H9 (cell line): ENCODE measurements at regions not wholly inside any gene's neighbourhood (a gene's known extent, or its start where the extent isn't known, plus 50 kb on each side); places are given as distances from the start of the nearest gene placed in this dataset.

Experiments
- DNase-seq: peaks from one replicate; pipeline ENCODE4 v3.0.0-alpha.2; 2017
- H2AFZ ChIP-seq: one replicate; pipeline ENCODE4 v1.6.1; 2013; ENCODE audit warnings: mild to moderate bottlenecking, low read length, control low read depth, moderate library complexity
- H2AK5ac ChIP-seq: 2 replicates; pipeline ENCODE4 v1.6.1; 2013; ENCODE audit warnings: low read length, control low read depth, mixed read lengths; ENCODE audit not compliant: insufficient read length
- H2BK120ac ChIP-seq: one replicate; pipeline ENCODE4 v1.6.1; 2013; ENCODE audit warnings: low read depth, mild to moderate bottlenecking, low read length, control low read depth, inconsistent platforms; ENCODE audit not compliant: poor library complexity, severe bottlenecking
- H2BK12ac ChIP-seq: 2 replicates; pipeline ENCODE4 v1.6.1; 2013; ENCODE audit warnings: low read length, control low read depth, mixed read lengths, low read depth; ENCODE audit not compliant: insufficient read length
- H2BK15ac ChIP-seq: 2 replicates; pipeline ENCODE4 v1.6.1; 2013; ENCODE audit warnings: low read depth, low read length, control low read depth
- H2BK20ac ChIP-seq: one replicate; pipeline ENCODE4 v1.6.1; 2013; ENCODE audit warnings: low read depth, mild to moderate bottlenecking, low read length, control low read depth, inconsistent platforms; ENCODE audit not compliant: poor library complexity, severe bottlenecking
- H2BK5ac ChIP-seq: 2 replicates; pipeline ENCODE4 v1.6.1; 2013; ENCODE audit warnings: low read length, control low read depth, mixed read lengths; ENCODE audit not compliant: insufficient read length
- H3K14ac ChIP-seq: 2 replicates; pipeline ENCODE4 v1.6.1; 2013; ENCODE audit warnings: low read length, control low read depth; ENCODE audit not compliant: insufficient read depth
- H3K18ac ChIP-seq: 2 replicates; pipeline ENCODE4 v1.6.1; 2013; ENCODE audit warnings: low read depth, mild to moderate bottlenecking, mixed read lengths, low read length, control low read depth; ENCODE audit not compliant: insufficient read length
- H3K23ac ChIP-seq: 2 replicates; pipeline ENCODE4 v1.6.1; 2013; ENCODE audit warnings: low read length, control low read depth, mixed read lengths, low read depth; ENCODE audit not compliant: insufficient read length
- H3K23me2 ChIP-seq: 2 replicates; pipeline ENCODE4 v1.6.1; 2013; ENCODE audit warnings: low read depth, mild to moderate bottlenecking, mixed read lengths, low read length, control low read depth; ENCODE audit not compliant: insufficient read length, poor library complexity, severe bottlenecking
- H3K27ac ChIP-seq: 2 replicates; pipeline ENCODE4 v1.5.1; 2013; ENCODE audit warnings: low read length, control low read depth, mixed read lengths, low read depth; ENCODE audit not compliant: insufficient read length
- H3K27me3 ChIP-seq: 2 replicates; pipeline ENCODE4 v1.6.1; 2013; ENCODE audit warnings: low read length, control low read depth, inconsistent platforms; ENCODE audit not compliant: insufficient read depth
- H3K4ac ChIP-seq: 2 replicates; pipeline ENCODE4 v1.6.1; 2013; ENCODE audit warnings: low read depth, mild to moderate bottlenecking, control low read depth, inconsistent platforms, low read length, moderate library complexity
- H3K4me1 ChIP-seq: 2 replicates; pipeline ENCODE4 v1.6.1; 2013; ENCODE audit warnings: low read length, control low read depth, inconsistent platforms; ENCODE audit not compliant: insufficient read depth
- H3K4me2 ChIP-seq: 2 replicates; pipeline ENCODE4 v1.6.1; 2013; ENCODE audit warnings: low read length, control low read depth, mixed read lengths; ENCODE audit not compliant: insufficient read length, insufficient read depth
- H3K56ac ChIP-seq: 2 replicates; pipeline ENCODE4 v1.6.1; 2013; ENCODE audit warnings: low read depth, mild to moderate bottlenecking, mixed read lengths, low read length, control low read depth; ENCODE audit not compliant: insufficient read length
- H3K79me1 ChIP-seq: 2 replicates; pipeline ENCODE4 v1.6.1; 2013; ENCODE audit warnings: low read depth, mild to moderate bottlenecking, moderate library complexity, low read length, control low read depth, inconsistent platforms; ENCODE audit not compliant: insufficient read depth, poor library complexity, severe bottlenecking
- H3K79me2 ChIP-seq: 2 replicates; pipeline ENCODE4 v1.6.1; 2013; ENCODE audit warnings: low read length, control low read depth, inconsistent platforms; ENCODE audit not compliant: insufficient read depth
- H3K9ac ChIP-seq: 2 replicates; pipeline ENCODE4 v1.6.1; 2013; ENCODE audit warnings: low read length, control low read depth, mixed read lengths; ENCODE audit not compliant: insufficient read length; ENCODE audit errors: extremely low read depth
- H3K9me3 ChIP-seq: one replicate; pipeline ENCODE4 v1.6.1; 2013; ENCODE audit warnings: low read depth, low read length, inconsistent platforms; ENCODE audit not compliant: control insufficient read depth
- H3T11ph ChIP-seq: one replicate; pipeline ENCODE4 v1.6.1; 2013; ENCODE audit warnings: mild to moderate bottlenecking, low read length, control low read depth, inconsistent platforms
- H4K20me1 ChIP-seq: one replicate; pipeline ENCODE4 v1.6.1; 2013; ENCODE audit not compliant: control insufficient read depth, insufficient read length, insufficient read depth
- H4K5ac ChIP-seq: 2 replicates; pipeline ENCODE4 v1.6.1; 2013; ENCODE audit warnings: low read depth, mild to moderate bottlenecking, mixed read lengths, low read length, control low read depth; ENCODE audit not compliant: insufficient read length
- H4K8ac ChIP-seq: replicated peaks from 2 replicates; pipeline ENCODE4 v1.6.1; 2013; ENCODE audit warnings: low read length, control low read depth, mixed read lengths, low read depth; ENCODE audit not compliant: insufficient read length
- H4K91ac ChIP-seq: 2 replicates; pipeline ENCODE4 v1.6.1; 2013; ENCODE audit warnings: low read depth, mild to moderate bottlenecking, moderate library complexity, mixed read lengths, low read length, control low read depth; ENCODE audit not compliant: insufficient read length
- H3K27ac Mint-ChIP-seq, 3 experiments: 2 replicates in 2 of 3; 3 replicates in 1 of 3; pipeline ENCODE4 v1.8.0; 2020 to 2021; ENCODE audit warnings: mixed read lengths in 3 of 3, mild to moderate bottlenecking in 1 of 3, moderate library complexity in 1 of 3
- H3K27me3 Mint-ChIP-seq: 2 replicates; pipeline ENCODE4 v1.8.0; 2021; ENCODE audit warnings: low read depth, mild to moderate bottlenecking, moderate library complexity, mixed read lengths
- H3K36me3 Mint-ChIP-seq, 3 experiments: 2 replicates in 2 of 3; 3 replicates in 1 of 3; pipeline ENCODE4 v1.8.0; 2020 to 2021; ENCODE audit warnings: low read depth in 3 of 3, mixed read lengths in 3 of 3; ENCODE audit not compliant: insufficient read depth in 1 of 3
- H3K4me1 Mint-ChIP-seq, 2 experiments: 2 replicates each; pipeline ENCODE4 v1.8.0; 2020; ENCODE audit warnings: mixed read lengths in 2 of 2
- H3K4me3 Mint-ChIP-seq, 2 experiments: 2 replicates in 1 of 2; 3 replicates in 1 of 2; pipeline ENCODE4 v1.8.0; 2020 to 2021; ENCODE audit warnings: mild to moderate bottlenecking in 2 of 2, mixed read lengths in 2 of 2, moderate library complexity in 1 of 2
- H3K9me3 Mint-ChIP-seq, 2 experiments: 2 replicates in 1 of 2; 3 replicates in 1 of 2; pipeline ENCODE4 v1.8.0; 2020; ENCODE audit warnings: mild to moderate bottlenecking in 2 of 2, mixed read lengths in 2 of 2, moderate library complexity in 1 of 2
- WGBS: extraction: QIAGEN DNeasy Blood & Tissue Kit; methylation state at CpG from one replicate; pipeline ENCODE4 v1.1.7; 2013; ENCODE audit warnings: missing lambda C conversion rate, low lambda C conversion rate, mixed read lengths; ENCODE audit not compliant: insufficient read length; ENCODE audit errors: extremely low coverage; 5-methylcytosine and 5-hydroxymethylcytosine counted together
- TF ChIP-seq, protein P1 (sequence below): fragments of 200-600 bp; sonication (generic); conservative IDR thresholded peaks from 3 replicates; pipeline ENCODE4 v1.8.0; 2021; ENCODE audit warnings: antibody characterized with exemption, mild to moderate bottlenecking

- Histone ChIP-seq H3K79me2 (no peaks in the 10 kb centered on the region), H3K27me3 (no peaks in the 10 kb centered on the region), H4K91ac (no peak overlapping the region), H2BK15ac (no peak overlapping the region), H4K5ac (no peak overlapping the region), H4K20me1 (no peaks in the 10 kb centered on the region), H2BK12ac (no peak overlapping the region), H3T11ph (no peak overlapping the region), H3K4ac (no peak overlapping the region), H2BK5ac (no peak overlapping the region), H2AFZ (no peak overlapping the region), H3K9me3 (no peaks in the 10 kb centered on the region), H3K79me1 (no peaks in the 10 kb centered on the region), H3K18ac (no peak overlapping the region), H2BK20ac (no peak overlapping the region), H2BK120ac (no peak overlapping the region), H3K14ac (no peak overlapping the region), H3K27ac (no peak overlapping the region), H2AK5ac (no peak overlapping the region), H3K23ac (no peak overlapping the region), H3K4me1 (no peaks in the 10 kb centered on the region; the same call in 1 of the 2 replicates), H3K4me2 (no peak overlapping the region), H3K9ac (no peak overlapping the region), H3K56ac (no peak overlapping the region), H4K8ac (no peak overlapping the region), H3K23me2 (no peaks in the 10 kb centered on the region)
- TF ChIP-seq, protein P1, sequence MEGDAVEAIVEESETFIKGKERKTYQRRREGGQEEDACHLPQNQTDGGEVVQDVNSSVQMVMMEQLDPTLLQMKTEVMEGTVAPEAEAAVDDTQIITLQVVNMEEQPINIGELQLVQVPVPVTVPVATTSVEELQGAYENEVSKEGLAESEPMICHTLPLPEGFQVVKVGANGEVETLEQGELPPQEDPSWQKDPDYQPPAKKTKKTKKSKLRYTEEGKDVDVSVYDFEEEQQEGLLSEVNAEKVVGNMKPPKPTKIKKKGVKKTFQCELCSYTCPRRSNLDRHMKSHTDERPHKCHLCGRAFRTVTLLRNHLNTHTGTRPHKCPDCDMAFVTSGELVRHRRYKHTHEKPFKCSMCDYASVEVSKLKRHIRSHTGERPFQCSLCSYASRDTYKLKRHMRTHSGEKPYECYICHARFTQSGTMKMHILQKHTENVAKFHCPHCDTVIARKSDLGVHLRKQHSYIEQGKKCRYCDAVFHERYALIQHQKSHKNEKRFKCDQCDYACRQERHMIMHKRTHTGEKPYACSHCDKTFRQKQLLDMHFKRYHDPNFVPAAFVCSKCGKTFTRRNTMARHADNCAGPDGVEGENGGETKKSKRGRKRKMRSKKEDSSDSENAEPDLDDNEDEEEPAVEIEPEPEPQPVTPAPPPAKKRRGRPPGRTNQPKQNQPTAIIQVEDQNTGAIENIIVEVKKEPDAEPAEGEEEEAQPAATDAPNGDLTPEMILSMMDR: no peak
- Mint-ChIP-seq H3K4me3 (no peak overlapping the region), H3K27me3 (no peaks in the 10 kb centered on the region; the same call in 1 of the 2 replicates), H3K9me3 (peaks cover 0 to 7% of the 10 kb centered on the region in 2 experiments; a peak in 3 of 5 replicates), H3K4me1 (peaks cover 15 to 18% of the 10 kb centered on the region in 2 experiments), H3K36me3 (peaks cover 0 to 4% (median 3%) of the 10 kb centered on the region in 3 experiments; a peak in 4 of 7 replicates), H3K27ac (no peak overlapping the region)
- DNase-seq: no peak
- no CpG with 5 or more reads among the region's 4 CpGs for WGBS
Measured at GRCh38 chr5:20610681-20611080, 622.7 kb upstream of the CDH18 start.
